HG03442 (cell line): ENCODE measurements at regions not wholly inside any gene's neighbourhood (a gene's known extent, or its start where the extent isn't known, plus 50 kb on each side); places are given as distances from the start of the nearest gene placed in this dataset.
"Not testable (repeated sequence)": the region's sequence is repeated elsewhere in the genome, so short reads cannot be mapped to it uniquely, and the experiment has no call there.

ENCODE experiments used
- ATAC-seq: cut with Tn5 transposase; IDR thresholded peaks from one replicate; pipeline ENCODE4 v1.9.1; 2021; ENCODE audit warnings: mild to moderate bottlenecking, moderate library complexity; ENCODE audit not compliant: unreplicated experiment

- ATAC-seq = no peak
Observed at GRCh38 chr12:46524778-46525177, 152.2 kb upstream of the SLC38A2 start.

- no peak for ATAC-seq
Observed at GRCh38 chr12:46523863-46524770, 151.5 kb upstream of the SLC38A2 start.

GRCh38 chr12:46523446-46523845 lies 150.9 kb upstream of the SLC38A2 start:
- ATAC-seq = no peak

GRCh38 chr12:46522071-46522470 lies 149.5 kb upstream of the SLC38A2 start:
- no peak for ATAC-seq

GRCh38 chr12:46521145-46521544 lies 148.6 kb upstream of the SLC38A2 start:
- ATAC-seq = no peak

GRCh38 chr12:46519407-46519806 lies 146.8 kb upstream of the SLC38A2 start:
- no peak for ATAC-seq

- no peak for ATAC-seq
Observed at GRCh38 chr12:46518729-46519128, 146.2 kb upstream of the SLC38A2 start.

GRCh38 chr12:46518169-46518568 lies 145.6 kb upstream of the SLC38A2 start:
- ATAC-seq = no peak

GRCh38 chr12:46517579-46517962 lies 145.0 kb upstream of the SLC38A2 start:
- ATAC-seq = peak; percentile 12

- ATAC-seq = peak; percentile 97
Observed at GRCh38 chr12:46516933-46517578, 144.5 kb upstream of the SLC38A2 start.

GRCh38 chr12:46516238-46516932 lies 143.8 kb upstream of the SLC38A2 start:
- no peak for ATAC-seq

GRCh38 chr12:46515829-46516228 lies 143.3 kb upstream of the SLC38A2 start:
- ATAC-seq = no peak

- no peak for ATAC-seq
Observed at GRCh38 chr12:46514886-46515285, 142.3 kb upstream of the SLC38A2 start.

- not testable (repeated sequence) for ATAC-seq
Observed at GRCh38 chr12:46510257-46510656, 137.7 kb upstream of the SLC38A2 start.

GRCh38 chr12:46509135-46509534 lies 136.6 kb upstream of the SLC38A2 start:
- ATAC-seq = no peak

GRCh38 chr12:46508651-46509050 lies 136.1 kb upstream of the SLC38A2 start:
- ATAC-seq = no peak

- no peak for ATAC-seq
Observed at GRCh38 chr12:46507766-46508165, 135.2 kb upstream of the SLC38A2 start.

- ATAC-seq = no peak
Observed at GRCh38 chr12:46506961-46507360, 134.4 kb upstream of the SLC38A2 start.

- no peak for ATAC-seq
Observed at GRCh38 chr12:46506198-46506597, 133.6 kb upstream of the SLC38A2 start.

GRCh38 chr12:46504494-46504893 lies 131.9 kb upstream of the SLC38A2 start:
- ATAC-seq = no peak

- no peak for ATAC-seq
Observed at GRCh38 chr12:46503637-46504175, 131.1 kb upstream of the SLC38A2 start.
